Right ventricle myocardium superior (tissue), 1 donor: ENCODE measurements at regions not wholly inside any gene's neighbourhood (a gene's known extent, or its start where the extent isn't known, plus 50 kb on each side); places are given as distances from the start of the nearest gene placed in this dataset.
A peak's percentile ranks its signal among the peaks of the same experiment; 100 is the strongest.
"Not testable (repeated sequence)": the region's sequence is repeated elsewhere in the genome, so short reads cannot be mapped to it uniquely, and the experiment has no call there.

Source experiments
- ATAC-seq: fragments of 200-7000 bp; cut with Tn5 transposase; one replicate; pipeline ENCODE4 v1.9.1; 2020; ENCODE audit warnings: mild to moderate bottlenecking; ENCODE audit not compliant: poor library complexity
- DNase-seq: peaks from one replicate; pipeline ENCODE4 v3.0.0-alpha.2; 2020
- intact Hi-C: fragments of 100-400 bp; cut with DNase I; formaldehyde crosslinking; loops from one replicate; pipeline ENCODE4 v1.11.2; 2022
- donor health status: DM: no; HTN: yes; CAD: no; lungs with severe emphysema.

DNA sequence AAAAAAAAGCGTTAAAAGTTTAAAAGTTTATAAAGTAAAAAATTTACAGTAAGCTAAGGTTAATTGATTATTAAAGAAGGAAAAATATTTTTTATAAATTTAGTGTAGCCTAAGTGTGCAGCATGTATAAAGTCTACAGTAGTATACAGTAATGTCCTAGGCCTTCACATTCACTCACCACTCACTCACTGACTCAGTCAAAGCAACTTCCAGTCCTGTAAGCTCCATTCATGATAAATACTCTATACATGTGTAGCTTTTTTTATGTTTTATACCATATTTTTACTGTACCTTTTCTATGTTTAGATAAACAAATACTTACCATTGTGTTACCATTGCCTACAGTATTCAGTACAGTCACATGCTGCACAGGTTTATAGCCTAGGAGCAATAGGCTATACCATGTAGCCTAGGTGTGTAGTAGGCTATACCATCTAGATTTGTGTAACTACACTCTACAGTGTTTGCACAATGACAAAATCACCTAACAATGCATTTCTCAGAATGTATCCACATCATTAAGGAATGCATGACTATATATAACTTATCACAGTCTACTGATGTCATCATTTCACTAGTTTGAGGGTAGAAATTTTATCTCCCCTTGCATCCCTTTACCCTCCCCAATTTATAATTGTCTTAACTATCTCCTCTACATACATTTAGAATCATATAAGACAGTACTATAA is 158.4 kb upstream of the USP9X start:
- intact Hi-C loops, DNase-seq, ATAC-seq: not testable (repeated sequence)

DNA sequence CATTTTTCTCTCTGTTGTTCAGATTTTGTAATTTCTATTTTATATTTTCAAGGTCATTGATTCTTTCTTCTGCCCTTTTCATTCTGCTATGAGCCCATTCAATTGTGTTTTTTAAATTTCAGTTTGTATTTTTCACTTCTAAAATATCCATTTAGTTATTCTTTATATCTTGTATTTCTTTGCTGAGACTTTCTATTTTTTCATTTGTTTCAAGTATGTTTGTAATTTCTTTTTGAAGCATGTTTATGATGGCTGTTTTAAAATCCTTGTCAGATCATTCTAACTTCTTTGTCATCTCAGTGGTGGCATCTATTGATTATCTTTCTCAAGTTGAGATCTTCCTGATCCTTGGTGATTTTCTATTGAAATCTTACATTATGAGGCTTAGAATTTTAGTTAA is 157.2 kb upstream of the USP9X start:
- no peak for DNase-seq
- intact Hi-C loops: no loop called here
- no peak for ATAC-seq

DNA sequence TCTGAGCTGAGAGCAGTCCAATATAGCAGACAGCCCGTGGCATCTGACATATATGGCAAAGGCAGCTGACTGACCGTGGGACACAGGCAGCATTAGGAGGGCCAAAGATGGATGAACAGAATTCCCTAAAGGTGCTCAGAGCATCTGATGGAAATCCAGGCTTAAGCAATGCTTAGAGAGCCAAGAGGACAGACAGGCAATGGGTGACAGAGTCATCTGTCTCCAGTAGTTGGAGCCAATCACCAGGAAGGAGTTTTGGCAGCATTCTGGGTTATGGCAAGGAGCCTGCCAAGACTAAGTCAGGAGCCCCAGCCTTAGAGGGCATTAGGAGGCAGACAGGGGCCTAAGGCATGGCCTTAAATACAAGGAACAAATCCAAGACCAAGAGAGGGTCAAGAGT is 153.3 kb upstream of the USP9X start:
- ATAC-seq (peak; percentile 27), DNase-seq (no peak)
- intact Hi-C loops: no loop called here

DNA sequence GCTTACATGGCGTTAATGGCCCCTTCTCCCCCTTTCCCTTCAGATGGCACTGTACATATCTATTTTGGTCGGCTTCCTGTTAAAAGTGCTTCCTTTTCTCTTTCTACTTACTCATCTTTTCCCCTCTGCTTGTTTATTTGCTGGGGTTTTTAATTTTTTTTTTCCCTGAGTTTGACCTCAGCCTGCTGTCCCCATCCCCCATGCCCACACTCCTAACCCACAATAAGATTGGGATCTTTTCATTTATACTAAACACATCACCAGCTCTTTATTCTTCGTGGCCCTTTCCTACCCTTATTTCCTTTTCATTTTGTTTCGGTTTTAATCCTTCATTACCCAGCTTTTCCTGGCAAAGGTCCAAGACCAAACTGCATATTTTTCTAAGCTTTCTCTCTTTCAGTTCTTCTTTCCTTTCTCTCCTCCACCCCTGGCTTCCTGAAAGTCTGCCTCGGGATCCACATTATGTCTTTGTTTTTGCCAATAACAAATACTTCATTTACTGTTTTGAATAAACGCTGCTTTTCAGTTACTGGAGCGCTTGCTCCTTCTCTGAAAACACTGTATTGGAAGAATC is 152.0 kb upstream of the USP9X start:
- DNase-seq: no peak
- peak; percentile 41 for ATAC-seq
- intact Hi-C loops: no loop called here

DNA sequence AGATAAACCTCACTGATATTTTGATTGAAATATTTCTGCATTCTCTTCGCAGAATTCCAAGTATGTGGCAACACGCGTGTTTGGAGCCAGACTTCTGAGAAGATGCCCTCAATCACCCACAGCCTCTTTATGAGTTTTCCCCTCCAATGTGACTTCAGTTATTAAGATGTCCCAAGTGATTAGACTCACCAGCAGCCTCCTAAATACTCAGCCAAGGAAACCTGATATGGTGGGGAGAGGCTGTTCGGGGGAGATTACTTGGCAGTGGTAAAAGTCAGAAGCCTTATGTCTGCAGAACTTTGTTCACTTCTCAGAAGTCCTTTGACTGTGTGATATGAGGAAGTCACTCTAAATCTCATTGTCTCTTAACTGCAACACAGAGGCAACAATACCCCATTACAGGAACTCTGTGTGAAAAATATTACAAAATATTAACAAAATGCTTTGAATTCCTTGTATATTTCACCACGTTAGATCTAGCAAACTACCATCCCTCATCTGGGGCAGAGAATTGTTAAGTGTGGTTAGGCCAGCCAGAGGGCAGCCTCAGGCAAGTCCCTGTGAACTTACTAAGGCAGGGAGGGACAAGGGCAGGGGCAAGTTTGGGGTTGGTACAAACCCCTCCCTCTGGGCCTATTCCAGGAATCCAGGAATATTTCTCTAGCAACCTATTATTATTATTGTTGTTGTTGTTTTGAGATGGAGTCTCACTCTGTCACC is 151.4 kb upstream of the USP9X start:
- ATAC-seq: peak; percentile 75
- DNase-seq: no peak
- intact Hi-C loops: no loop called here

DNA sequence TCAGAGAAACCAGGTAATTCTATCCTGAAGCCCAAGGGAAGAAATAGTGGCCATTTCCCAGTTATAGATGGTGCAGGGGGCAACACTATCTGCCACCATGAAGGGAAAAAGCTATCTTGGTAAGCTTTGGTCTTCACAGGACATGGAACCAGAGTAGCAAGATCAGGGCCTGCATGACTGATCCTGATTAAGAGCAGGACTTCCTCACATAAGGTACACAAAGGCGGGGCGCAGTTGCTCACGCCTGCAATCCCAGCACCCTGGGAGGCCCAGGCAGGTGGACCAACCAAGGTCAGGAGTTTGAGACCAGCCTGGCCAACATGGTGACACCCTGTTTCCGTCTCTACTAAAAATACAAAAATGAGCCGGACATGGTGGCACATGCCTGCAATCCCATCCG is 148.4 kb upstream of the USP9X start:
- ATAC-seq (no peak), DNase-seq (no peak)
- intact Hi-C loops: no loop called here

DNA sequence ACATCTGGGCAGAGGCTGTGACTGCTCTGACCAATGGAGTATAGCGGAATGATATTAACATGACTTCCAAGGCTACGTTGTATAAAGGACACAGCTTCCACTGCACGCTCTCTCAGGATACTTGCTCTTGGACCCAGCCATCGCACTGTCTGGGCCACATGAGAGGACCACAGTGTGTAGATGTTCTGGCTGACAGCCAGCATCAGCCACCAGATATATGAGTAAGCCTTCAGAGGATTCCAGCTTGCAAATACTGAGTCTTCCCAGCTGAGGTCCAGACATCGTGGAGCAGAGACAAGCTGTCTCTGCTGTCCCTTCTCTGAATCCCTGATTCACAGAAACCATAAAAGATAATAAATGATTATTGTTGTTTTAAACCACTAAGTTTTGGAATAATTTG is 146.8 kb upstream of the USP9X start:
- ATAC-seq (no peak), DNase-seq (no peak)
- intact Hi-C loops: no loop called here

DNA sequence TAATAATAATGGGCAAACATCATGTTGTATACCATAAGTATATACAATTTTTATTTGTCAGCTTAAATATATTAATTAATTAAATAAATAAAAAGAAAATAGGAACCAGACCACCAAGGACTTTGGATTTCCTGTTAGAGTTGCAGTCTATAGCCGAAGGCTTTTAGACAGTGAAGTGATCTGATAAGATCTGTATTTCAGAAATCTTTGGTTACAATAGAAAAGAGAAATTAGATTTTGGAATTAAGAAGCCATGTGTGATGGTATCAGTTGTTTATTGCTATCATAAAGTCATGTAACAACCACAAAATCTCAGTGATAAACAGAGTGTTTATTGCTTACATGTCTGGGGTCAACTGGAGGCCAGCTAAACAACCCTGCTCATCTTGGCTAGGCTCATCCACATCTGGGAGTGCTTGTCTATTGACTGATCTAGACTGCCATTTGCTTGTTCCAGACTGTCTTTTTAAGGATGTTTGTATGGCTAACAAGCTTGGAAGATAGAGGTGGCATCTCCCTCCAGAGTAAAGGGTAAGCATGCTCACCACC is 142.1 kb upstream of the USP9X start:
- no peak for ATAC-seq
- intact Hi-C loops: no loop called here
- DNase-seq: no peak

DNA sequence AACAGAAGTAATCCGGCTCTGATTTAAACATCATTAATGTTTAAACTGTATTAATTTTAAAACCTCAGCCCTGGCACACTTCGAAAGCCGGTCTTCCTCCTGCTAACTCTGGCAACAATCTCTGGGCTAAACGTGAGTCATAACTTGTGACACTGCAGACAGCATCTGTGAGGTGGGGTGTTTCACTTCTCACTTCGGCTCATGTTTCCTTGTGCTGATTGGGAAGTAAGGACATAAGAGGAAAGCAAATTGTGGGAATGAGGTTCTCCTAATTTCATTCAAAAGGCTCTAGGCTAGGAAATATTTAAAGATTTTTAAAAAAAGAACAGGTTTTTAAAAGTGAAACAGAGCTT is 139.9 kb upstream of the USP9X start:
- DNase-seq (no peak), ATAC-seq (peak; percentile 90)
- intact Hi-C loops: no loop called here

DNA sequence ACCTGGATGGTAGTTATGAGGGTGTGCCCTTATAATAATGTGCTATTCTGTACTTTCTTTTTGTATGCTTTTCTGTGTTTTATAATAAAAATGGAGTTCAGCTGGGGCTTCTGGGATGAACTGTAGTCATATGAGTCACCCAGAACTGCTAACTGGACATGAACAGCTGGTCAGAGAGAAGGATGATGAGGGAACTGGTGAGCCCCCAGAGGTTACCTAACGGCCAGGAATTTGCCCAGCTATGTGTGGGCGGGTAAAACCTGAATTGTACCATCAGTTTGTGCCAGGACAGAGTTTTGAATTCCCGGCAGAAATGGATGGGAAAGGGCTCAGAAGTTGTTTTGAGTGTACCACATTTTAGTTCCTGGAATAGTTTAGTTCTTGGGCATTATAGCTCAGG is 138.0 kb upstream of the USP9X start:
- DNase-seq (no peak), ATAC-seq (no peak)
- intact Hi-C loops: no loop called here

DNA sequence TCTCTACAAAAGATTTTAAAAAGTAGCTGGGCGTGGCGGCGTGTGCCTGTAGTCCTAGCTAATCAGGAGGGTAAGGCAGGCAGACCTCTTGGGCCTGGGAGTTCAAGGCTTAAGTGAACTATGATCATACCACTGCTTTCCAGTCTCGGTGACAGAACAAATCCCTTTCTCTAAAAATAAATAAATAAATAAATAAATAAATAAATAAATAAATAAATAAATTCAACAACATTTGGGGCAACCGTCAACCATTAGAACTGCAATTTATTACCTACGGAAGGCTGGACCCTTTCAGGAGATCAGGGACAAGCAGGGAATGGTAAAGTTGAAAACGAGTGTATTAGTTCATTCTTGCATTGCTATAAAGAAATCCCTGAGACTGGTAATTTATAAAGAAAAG is 136.2 kb upstream of the USP9X start:
- DNase-seq: no peak
- ATAC-seq: no peak
- intact Hi-C loops: no loop called here

DNA sequence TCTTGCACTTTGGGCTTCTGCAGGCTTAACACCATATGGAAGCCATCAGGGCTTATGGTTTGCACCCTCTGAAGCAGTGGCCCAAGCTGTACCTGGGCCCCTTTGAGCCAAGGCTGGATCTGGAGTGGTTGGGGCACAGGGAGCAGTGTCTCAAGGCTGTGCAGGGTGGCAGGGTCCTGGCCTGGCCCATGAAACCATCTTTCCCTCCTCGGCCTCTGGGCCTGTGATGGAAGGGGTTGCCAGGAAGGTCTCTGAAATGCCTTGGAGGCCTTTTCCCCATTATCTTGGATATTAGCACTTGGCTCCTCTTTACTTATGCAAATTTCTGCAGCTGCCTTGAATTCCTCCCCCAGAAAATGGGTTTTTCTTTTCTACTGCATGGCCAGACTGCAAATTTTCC is 134.7 kb upstream of the USP9X start:
- no peak for ATAC-seq

DNA sequence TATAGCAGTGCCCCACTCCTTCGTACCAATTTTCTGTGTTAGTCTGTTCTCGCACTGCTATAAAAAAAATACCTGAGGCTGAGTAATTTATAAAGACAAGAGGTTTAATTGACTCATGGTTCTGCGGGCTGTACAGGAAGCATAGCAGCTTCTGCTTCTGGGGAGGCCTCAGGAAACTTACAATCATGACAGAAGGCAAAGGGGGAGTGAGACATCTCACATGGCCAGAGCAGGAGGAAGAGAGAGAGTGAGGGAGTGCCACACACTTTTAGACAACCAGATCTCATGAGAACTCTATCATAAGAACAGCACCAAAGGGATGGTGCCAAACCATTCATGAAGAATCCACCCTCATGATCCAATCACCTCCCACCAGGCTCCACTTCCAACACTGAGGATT is 133.8 kb upstream of the USP9X start:
- intact Hi-C loops, ATAC-seq, DNase-seq: not testable (repeated sequence)

More for the DNA sequence above, 134.7 kb upstream of the USP9X start:
- DNase-seq: no peak
- intact Hi-C loops: no loop called here

DNA sequence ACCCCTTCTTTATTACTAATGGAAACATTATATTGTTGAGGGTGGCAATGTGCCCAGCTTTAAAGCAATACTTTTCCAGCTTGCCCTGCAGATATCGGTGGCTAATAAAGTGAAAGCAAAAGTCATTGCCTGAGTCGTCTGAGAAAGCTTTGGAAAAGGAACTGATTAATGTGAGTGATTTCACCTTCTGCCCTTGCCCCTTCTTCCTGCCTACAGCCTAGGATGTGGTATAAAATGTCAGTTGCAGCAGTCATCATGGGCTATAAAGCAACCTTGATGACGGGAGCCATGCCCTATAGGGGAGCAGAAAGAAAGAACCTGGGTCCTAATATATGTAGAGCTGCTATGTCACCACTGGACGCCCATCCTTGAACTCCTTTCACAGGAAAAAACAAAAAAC is 132.4 kb upstream of the USP9X start:
- ATAC-seq: no peak
- intact Hi-C loops: no loop called here
- no peak for DNase-seq

DNA sequence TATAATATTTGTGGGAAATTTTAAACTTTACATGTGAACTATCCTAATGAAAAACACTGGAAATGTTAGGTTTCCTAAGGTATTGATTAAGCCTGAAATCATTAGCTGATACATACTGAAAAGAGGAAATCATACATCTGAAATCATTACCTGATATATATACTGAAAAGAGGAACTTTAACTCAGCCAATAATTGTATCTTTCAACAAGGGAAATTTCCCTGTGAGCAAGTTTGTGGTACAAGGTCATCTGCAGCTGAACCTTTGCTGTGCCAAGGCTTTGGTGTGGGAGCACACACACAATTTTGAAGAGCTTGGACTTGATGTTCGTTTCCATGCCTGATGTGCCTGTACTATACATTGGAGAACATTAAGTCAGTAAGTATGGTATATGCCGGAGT is 131.9 kb upstream of the USP9X start:
- no peak for ATAC-seq
- intact Hi-C loops: no loop called here
- DNase-seq: no peak

DNA sequence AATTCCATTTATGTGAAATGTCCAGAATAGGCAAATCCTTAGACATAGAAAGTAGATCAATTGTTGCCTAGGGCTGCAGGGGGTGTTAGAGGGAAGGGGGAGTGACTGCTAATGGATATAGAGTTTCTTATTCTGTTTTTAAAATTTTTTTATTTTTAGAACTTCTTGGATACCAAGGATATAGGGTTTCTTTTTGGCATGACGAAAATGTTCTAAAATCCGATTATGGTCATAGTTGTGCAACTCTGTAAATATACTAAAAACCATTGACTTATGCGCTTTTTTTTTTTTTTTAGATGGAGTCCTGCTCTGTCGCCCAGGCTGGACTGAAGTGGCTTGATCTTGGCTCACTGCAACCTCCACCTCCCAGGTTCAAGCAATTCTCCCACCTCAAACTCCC is 125.2 kb upstream of the USP9X start:
- ATAC-seq (no peak), DNase-seq (no peak)
- intact Hi-C loops: no loop called here

DNA sequence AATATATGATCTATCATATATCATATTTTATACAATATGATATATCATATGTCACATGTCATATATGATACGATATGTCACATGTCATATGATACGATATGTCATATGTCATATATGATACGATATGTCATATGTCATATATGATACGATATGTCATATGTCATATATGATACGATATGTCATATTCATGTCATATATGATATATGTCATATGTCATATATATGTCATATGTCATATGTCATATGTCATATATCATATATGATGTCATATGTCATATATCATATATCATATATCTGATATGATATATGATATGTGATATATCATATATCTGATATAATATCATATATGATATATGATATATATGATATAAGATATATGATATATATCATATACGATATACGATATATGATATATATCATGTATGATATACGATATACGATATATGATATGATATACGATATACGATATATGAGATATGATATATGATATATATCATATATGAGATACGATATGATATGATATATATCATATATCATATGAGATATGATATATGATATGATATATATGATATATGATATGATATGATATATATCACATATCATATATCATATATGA is 122.3 kb upstream of the USP9X start:
- intact Hi-C loops: no loop called here
- ATAC-seq (no peak), DNase-seq (no peak)

DNA sequence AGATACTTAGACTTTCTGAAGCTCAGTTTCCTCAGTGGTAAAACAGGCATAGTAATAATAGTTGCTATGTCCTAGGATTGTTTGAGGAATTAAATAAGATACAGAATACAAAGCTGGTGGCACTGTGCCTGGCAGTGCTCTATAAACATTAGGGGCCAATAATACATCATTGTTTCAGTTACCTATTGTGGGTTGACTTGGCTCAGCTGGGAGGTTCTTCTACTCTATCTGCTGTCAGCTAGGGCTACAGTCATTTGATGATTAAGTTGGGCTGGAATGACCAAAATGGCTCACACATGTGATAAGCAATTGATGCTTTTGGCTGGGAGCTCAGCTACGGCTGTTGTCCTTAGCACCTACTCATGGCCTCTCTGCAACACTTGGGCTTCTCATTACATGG is 121.2 kb upstream of the USP9X start:
- ATAC-seq (no peak), DNase-seq (no peak)
- intact Hi-C loops: no loop called here

DNA sequence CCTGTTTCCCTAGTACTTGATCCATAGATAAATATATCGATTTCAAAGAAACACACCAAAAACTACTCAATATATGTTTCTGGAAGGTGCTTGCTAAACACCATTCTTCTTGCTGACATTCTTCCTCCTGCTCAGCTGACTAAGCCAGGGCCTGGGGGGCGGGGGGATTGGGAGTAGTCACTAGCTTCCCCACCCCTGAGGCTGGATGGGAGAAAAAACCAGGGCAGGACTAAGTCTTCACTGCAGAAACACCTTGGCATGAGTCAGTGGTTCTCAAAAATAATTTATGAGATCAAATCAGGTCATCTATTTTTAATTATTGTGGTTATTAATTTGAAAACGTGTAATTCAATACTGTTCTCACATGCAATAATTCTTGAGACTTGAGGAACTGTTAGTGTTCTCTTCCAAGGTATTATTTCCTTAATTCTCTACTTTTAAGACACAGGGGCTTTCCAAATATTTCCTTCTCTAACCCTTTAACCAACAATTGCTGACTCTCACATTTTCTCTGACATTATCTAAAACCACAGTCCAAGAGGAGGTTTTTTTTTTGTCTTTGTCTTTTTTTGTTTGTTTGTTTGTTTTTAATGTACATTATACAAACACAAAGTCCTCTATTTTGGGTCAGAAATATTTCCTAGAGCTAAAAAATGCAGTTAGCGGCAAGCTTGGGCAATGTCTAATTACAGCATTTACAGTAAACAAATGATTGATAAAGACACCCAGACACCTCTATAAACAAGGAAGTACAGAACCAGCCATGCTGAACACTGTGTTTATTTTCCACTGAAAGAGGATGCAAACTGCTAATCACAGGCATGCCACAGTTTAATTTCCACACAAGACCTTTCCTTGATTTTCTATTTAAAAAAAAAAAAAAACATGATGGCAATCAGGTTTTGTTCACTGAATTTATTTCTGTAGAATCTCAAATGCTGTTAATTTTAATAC is 120.3 kb upstream of the USP9X start:
- intact Hi-C loops: no loop called here
- ATAC-seq: no peak
- no peak for DNase-seq
